SJSA1 (cell line): ENCODE measurements at regions not wholly inside any gene's neighbourhood (a gene's known extent, or its start where the extent isn't known, plus 50 kb on each side); places are given as distances from the start of the nearest gene placed in this dataset.

ENCODE experiments used
- DNase-seq, 2 experiments: peaks; one replicate each; pipeline ENCODE4 v3.0.0-alpha.2; 2015 to 2020; ENCODE audit warnings: low spot score in 2 of 2, low read depth in 1 of 2
- H3K27ac ChIP-seq: fragments of 250-450 bp; sonication (Bioruptor Pico); 2 replicates; pipeline ENCODE4 v1.5.1; 2020; ENCODE audit warnings: mild to moderate bottlenecking, moderate library complexity
- H3K27me3 ChIP-seq: fragments of 250-450 bp; sonication (Bioruptor Pico); replicated peaks from 2 replicates; pipeline ENCODE4 v1.5.1; 2020; ENCODE audit warnings: mild to moderate bottlenecking, moderate library complexity
- H3K36me3 ChIP-seq: fragments of 250-450 bp; sonication (Bioruptor Pico); 2 replicates; pipeline ENCODE4 v1.5.1; 2020; ENCODE audit warnings: mild to moderate bottlenecking
- H3K4me1 ChIP-seq: fragments of 250-450 bp; sonication (Bioruptor Pico); replicated peaks from 2 replicates; pipeline ENCODE4 v1.6.1; 2021; ENCODE audit warnings: mild to moderate bottlenecking
- H3K4me3 ChIP-seq: fragments of 250-450 bp; sonication (Bioruptor Pico); 2 replicates; pipeline ENCODE4 v1.5.1; 2020; ENCODE audit warnings: mild to moderate bottlenecking
- H3K9me3 ChIP-seq: fragments of 250-450 bp; sonication (Bioruptor Pico); replicated peaks from 2 replicates; pipeline ENCODE4 v1.5.1; 2020; ENCODE audit warnings: mild to moderate bottlenecking

GRCh38 chr12:107912421-107913004, 138.0 kb downstream of the ASCL4 start:
- Histone ChIP-seq H3K27ac (no peak overlapping the region), H3K27me3 (peaks cover 8% of the 10 kb centered on the region; the same call in 1 of the 2 replicates), H3K4me3 (no peak overlapping the region), H3K9me3 (no peaks in the 10 kb centered on the region), H3K4me1 (no peaks in the 10 kb centered on the region), H3K36me3 (no peaks in the 10 kb centered on the region)
- DNase-seq: no peak

- Histone ChIP-seq H3K27ac (no peak overlapping the region), H3K27me3 (0 out of 2 replicates have a peak, but pooled peaks cover 3% of the 10 kb centered on the region), H3K36me3 (no peaks in the 10 kb centered on the region), H3K4me1 (no peaks in the 10 kb centered on the region), H3K4me3 (no peak overlapping the region), H3K9me3 (no peaks in the 10 kb centered on the region)
- DNase-seq: no peak
These were observed 140.0 kb downstream of the ASCL4 start for GRCh38 chr12:107914460-107914977.

GRCh38 chr12:107917912-107918800, 143.7 kb downstream of the ASCL4 start:
- no peak overlapping the region for H3K4me3 ChIP-seq
- no peak overlapping the region for H3K27ac ChIP-seq
- H3K27me3 ChIP-seq: no peaks in the 10 kb centered on the region; the same call in 1 of the 2 replicates
- H3K9me3 ChIP-seq: no peaks in the 10 kb centered on the region
- H3K4me1 ChIP-seq: no peaks in the 10 kb centered on the region
- H3K36me3 ChIP-seq: no peaks in the 10 kb centered on the region
- no peak for DNase-seq

GRCh38 chr12:107921062-107921461, 146.6 kb downstream of the ASCL4 start:
- Histone ChIP-seq H3K4me1 (no peaks in the 10 kb centered on the region), H3K9me3 (no peaks in the 10 kb centered on the region), H3K27ac (no peak overlapping the region), H3K27me3 (peaks cover 3% of the 10 kb centered on the region), H3K36me3 (no peaks in the 10 kb centered on the region), H3K4me3 (no peak overlapping the region)
- no peak for DNase-seq

- no peaks in the 10 kb centered on the region for H3K4me1 ChIP-seq
- H3K4me3 ChIP-seq: no peak overlapping the region
- no peak for DNase-seq
- H3K36me3 ChIP-seq: no peaks in the 10 kb centered on the region
- H3K9me3 ChIP-seq: no peaks in the 10 kb centered on the region
- peaks cover 9% of the 10 kb centered on the region for H3K27me3 ChIP-seq
- H3K27ac ChIP-seq: no peak overlapping the region
These were observed 150.6 kb downstream of the ASCL4 start for GRCh38 chr12:107925125-107925524.

- Histone ChIP-seq H3K4me1 (no peaks in the 10 kb centered on the region), H3K27ac (no peak overlapping the region), H3K36me3 (no peaks in the 10 kb centered on the region), H3K27me3 (peaks cover 15% of the 10 kb centered on the region), H3K4me3 (no peak overlapping the region), H3K9me3 (no peaks in the 10 kb centered on the region)
- no peak for DNase-seq
These were observed 154.9 kb downstream of the ASCL4 start for GRCh38 chr12:107929436-107929835.

- Histone ChIP-seq H3K4me1 (no peaks in the 10 kb centered on the region), H3K27me3 (peaks cover 12% of the 10 kb centered on the region), H3K4me3 (no peak overlapping the region), H3K9me3 (no peaks in the 10 kb centered on the region), H3K36me3 (no peaks in the 10 kb centered on the region), H3K27ac (no peak overlapping the region)
- no peak for DNase-seq
These were observed 157.3 kb downstream of the ASCL4 start for GRCh38 chr12:107931761-107932160.

GRCh38 chr12:107938446-107938845, 163.9 kb downstream of the ASCL4 start:
- H3K36me3 ChIP-seq: no peaks in the 10 kb centered on the region
- no peaks in the 10 kb centered on the region for H3K27me3 ChIP-seq
- H3K27ac ChIP-seq: no peak overlapping the region
- H3K9me3 ChIP-seq: no peaks in the 10 kb centered on the region
- DNase-seq: no peak
- H3K4me3 ChIP-seq: no peak overlapping the region
- no peaks in the 10 kb centered on the region for H3K4me1 ChIP-seq

GRCh38 chr12:107948391-107948945, 174.0 kb downstream of the ASCL4 start:
- Histone ChIP-seq H3K36me3 (no peaks in the 10 kb centered on the region), H3K9me3 (no peaks in the 10 kb centered on the region; the same call in 1 of the 2 replicates), H3K4me3 (no peak overlapping the region), H3K4me1 (no peaks in the 10 kb centered on the region), H3K27ac (no peak overlapping the region), H3K27me3 (no peaks in the 10 kb centered on the region)
- DNase-seq: no peak

- no peaks in the 10 kb centered on the region for H3K9me3 ChIP-seq
- H3K4me3 ChIP-seq: no peak overlapping the region
- H3K4me1 ChIP-seq: no peaks in the 10 kb centered on the region
- no peak overlapping the region for H3K27ac ChIP-seq
- H3K36me3 ChIP-seq: no peaks in the 10 kb centered on the region
- no peak for DNase-seq
- H3K27me3 ChIP-seq: no peaks in the 10 kb centered on the region
These were observed 176.5 kb downstream of the ASCL4 start for GRCh38 chr12:107951024-107951423.

- no peaks in the 10 kb centered on the region for H3K36me3 ChIP-seq
- no peaks in the 10 kb centered on the region for H3K27me3 ChIP-seq
- no peak overlapping the region for H3K4me3 ChIP-seq
- DNase-seq: no peak
- no peak overlapping the region for H3K27ac ChIP-seq
- no peaks in the 10 kb centered on the region for H3K4me1 ChIP-seq
- no peaks in the 10 kb centered on the region for H3K9me3 ChIP-seq
These were observed 173.0 kb upstream of the WSCD2 start for GRCh38 chr12:107955966-107956643.

- Histone ChIP-seq H3K4me3 (no peak overlapping the region), H3K36me3 (no peaks in the 10 kb centered on the region), H3K9me3 (no peaks in the 10 kb centered on the region), H3K4me1 (no peaks in the 10 kb centered on the region), H3K27ac (no peak overlapping the region), H3K27me3 (no peaks in the 10 kb centered on the region)
- DNase-seq: no peak
These were observed 171.6 kb upstream of the WSCD2 start for GRCh38 chr12:107957459-107957858.

GRCh38 chr12:107963635-107964034, 165.5 kb upstream of the WSCD2 start:
- no peak for DNase-seq
- no peaks in the 10 kb centered on the region; the same call in 1 of the 2 replicates for H3K9me3 ChIP-seq
- H3K4me3 ChIP-seq: no peak overlapping the region
- H3K27me3 ChIP-seq: no peaks in the 10 kb centered on the region; the same call in 1 of the 2 replicates
- no peaks in the 10 kb centered on the region for H3K36me3 ChIP-seq
- H3K4me1 ChIP-seq: no peaks in the 10 kb centered on the region
- H3K27ac ChIP-seq: no peak overlapping the region
